ENCODE measurements at regions not wholly inside any gene's neighbourhood (a gene's known extent, or its start where the extent isn't known, plus 50 kb on each side); places are given as distances from the start of the nearest gene placed in this dataset.

DNA sequence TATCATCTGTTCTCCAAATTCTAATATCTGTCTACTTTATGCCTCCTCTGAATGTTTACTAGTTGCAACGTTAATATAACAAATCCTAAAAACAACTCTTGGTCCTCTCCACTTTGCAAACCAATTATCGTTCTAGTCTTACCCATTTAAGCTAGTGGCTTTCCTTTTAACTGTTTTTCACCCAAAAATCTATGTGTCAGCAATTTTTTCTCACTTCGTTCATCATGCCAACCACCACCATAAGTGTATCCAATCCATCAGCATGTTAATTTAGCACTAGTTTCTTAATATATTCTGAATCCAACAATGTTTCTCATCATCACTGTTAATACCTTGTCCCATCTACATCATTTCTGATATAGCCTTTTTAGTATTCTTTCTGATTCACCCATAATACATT is 90.0 kb upstream of the RORB start:
- DNase-seq (ENCODE audit: low spot score): no peak
- Histone ChIP-seq H3K4me3 (ENCODE audit: low read depth, low read length, poor library complexity, severe bottlenecking) (no peak overlapping the region), H3K4me2 (ENCODE audit: low read length) (no peak overlapping the region), H3K9me3 (ENCODE audit: low read length) (peaks cover 4% of the 10 kb centered on the region; the same call in 1 of the 2 replicates), H3K4me1 (ENCODE audit: insufficient read depth, low read length, poor library complexity, severe bottlenecking) (no peaks in the 10 kb centered on the region), H3K36me3 (ENCODE audit: insufficient read depth, low read length) (no peaks in the 10 kb centered on the region), H3K27ac (ENCODE audit: low read depth, low read length, poor library complexity, severe bottlenecking) (no peak overlapping the region), H3K9me2 (ENCODE audit: insufficient read depth, low read length) (no peaks in the 10 kb centered on the region), H2AFZ (ENCODE audit: low read length) (no peak overlapping the region), H4K20me1 (ENCODE audit: insufficient read depth, low read length) (no peaks in the 10 kb centered on the region), H3K79me2 (ENCODE audit: insufficient read depth, low read depth, low read length) (no peaks in the 10 kb centered on the region)
- TF ChIP-seq, protein P1, sequence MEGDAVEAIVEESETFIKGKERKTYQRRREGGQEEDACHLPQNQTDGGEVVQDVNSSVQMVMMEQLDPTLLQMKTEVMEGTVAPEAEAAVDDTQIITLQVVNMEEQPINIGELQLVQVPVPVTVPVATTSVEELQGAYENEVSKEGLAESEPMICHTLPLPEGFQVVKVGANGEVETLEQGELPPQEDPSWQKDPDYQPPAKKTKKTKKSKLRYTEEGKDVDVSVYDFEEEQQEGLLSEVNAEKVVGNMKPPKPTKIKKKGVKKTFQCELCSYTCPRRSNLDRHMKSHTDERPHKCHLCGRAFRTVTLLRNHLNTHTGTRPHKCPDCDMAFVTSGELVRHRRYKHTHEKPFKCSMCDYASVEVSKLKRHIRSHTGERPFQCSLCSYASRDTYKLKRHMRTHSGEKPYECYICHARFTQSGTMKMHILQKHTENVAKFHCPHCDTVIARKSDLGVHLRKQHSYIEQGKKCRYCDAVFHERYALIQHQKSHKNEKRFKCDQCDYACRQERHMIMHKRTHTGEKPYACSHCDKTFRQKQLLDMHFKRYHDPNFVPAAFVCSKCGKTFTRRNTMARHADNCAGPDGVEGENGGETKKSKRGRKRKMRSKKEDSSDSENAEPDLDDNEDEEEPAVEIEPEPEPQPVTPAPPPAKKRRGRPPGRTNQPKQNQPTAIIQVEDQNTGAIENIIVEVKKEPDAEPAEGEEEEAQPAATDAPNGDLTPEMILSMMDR (conservative IDR thresholded peaks at IDR 0.05; ENCODE audit: low read length): no peak
- no peak for TF ChIP-seq EZH2phosphoT487 (IDR thresholded peaks at IDR 0.05; ENCODE audit: borderline replicate concordance, low read depth, low read length)
- no TSS peak for BruUV-seq (replicated peaks)
- ChIA-PET CTCF (ENCODE audit: unreplicated experiment) (no interaction called here), POLR2A (no interaction called here)
- intact Hi-C loops (cut with micrococcal nuclease; ENCODE audit: unreplicated experiment): no loop called here

DNA sequence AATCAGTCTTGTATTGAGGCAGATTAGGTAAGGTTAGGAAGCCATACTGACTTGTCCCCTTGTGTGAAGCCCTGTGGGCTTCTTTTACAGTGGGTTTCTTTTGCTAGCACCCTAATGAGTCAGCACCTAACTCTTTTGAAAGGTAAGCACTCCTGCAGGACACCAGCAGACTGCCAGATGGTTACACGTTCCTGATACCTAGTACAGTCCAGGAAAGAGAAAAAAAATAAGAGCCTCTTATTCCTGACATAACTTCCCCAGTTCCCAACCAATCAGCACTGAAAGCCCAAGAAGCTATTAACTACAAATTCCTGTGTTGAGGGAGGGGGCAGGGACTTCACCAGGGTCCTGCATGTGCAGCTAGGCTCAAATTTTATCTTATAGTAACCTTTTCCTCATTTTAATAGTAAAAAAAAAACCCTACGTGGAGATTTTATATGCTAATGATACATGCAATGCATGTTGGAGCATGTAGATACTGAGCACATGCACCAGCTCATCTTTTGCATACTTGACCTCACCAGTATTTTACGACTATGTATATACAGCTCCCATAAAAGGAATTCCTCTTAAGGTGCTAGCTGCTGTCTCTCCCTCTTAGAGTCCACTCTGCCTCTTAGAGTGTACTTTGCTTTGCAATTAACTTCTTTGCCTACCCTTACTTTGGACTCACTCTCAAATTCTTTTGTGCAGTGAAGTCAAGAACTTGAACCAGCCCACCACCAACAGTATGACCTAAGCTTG is 84.7 kb upstream of the RORB start:
- no peak for DNase-seq (ENCODE audit: low spot score)
- no peak overlapping the region for H3K4me2 ChIP-seq (ENCODE audit: low read length)
- H3K4me3 ChIP-seq (ENCODE audit: low read depth, low read length, poor library complexity, severe bottlenecking): no peak overlapping the region
- POLR2A ChIA-PET: interaction anchor here (0.6 kb wide), 1 partner anchor 252 kb away, joined by 3 read pairs; no protein-coding TSS in a partner anchor
- H3K27ac ChIP-seq (ENCODE audit: low read depth, low read length, poor library complexity, severe bottlenecking): no peak overlapping the region
- BruUV-seq (replicated peaks): no TSS peak
- intact Hi-C loops (cut with micrococcal nuclease; ENCODE audit: unreplicated experiment): no loop called here
- H3K36me3 ChIP-seq (ENCODE audit: insufficient read depth, low read length): no peaks in the 10 kb centered on the region
- H3K9me2 ChIP-seq (ENCODE audit: insufficient read depth, low read length): no peaks in the 10 kb centered on the region
- no peaks in the 10 kb centered on the region for H4K20me1 ChIP-seq (ENCODE audit: insufficient read depth, low read length)
- H3K79me2 ChIP-seq (ENCODE audit: insufficient read depth, low read depth, low read length): no peaks in the 10 kb centered on the region
- H2AFZ ChIP-seq (ENCODE audit: low read length): no peak overlapping the region
- no peak for TF ChIP-seq EZH2phosphoT487 (IDR thresholded peaks at IDR 0.05; ENCODE audit: borderline replicate concordance, low read depth, low read length)
- TF ChIP-seq, protein P1 (conservative IDR thresholded peaks at IDR 0.05; ENCODE audit: low read length): no peak
- no peaks in the 10 kb centered on the region for H3K9me3 ChIP-seq (ENCODE audit: low read length)
- CTCF ChIA-PET (ENCODE audit: unreplicated experiment): no interaction called here
- no peaks in the 10 kb centered on the region for H3K4me1 ChIP-seq (ENCODE audit: insufficient read depth, low read length, poor library complexity, severe bottlenecking)

DNA sequence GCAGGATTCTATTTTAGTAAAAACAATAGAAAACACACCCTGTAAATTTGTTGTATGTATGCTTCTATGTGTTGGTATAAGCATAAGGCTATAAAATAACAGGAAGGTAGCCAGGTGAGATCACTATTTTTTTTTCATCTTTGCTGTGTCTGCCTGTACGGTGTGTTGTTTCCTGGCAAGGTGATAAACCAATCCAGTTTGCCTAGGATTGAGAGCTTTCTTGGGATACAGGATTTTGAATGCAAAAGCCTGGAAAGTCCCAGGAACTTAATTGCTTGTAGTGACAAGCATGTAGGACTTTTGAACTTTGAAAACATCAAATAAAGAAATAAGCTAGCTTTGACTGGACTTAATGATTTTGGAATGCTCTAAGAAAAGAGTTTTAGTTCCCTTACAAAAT is 83.3 kb upstream of the RORB start:
- Histone ChIP-seq H2AFZ (ENCODE audit: low read length) (no peak overlapping the region), H4K20me1 (ENCODE audit: insufficient read depth, low read length) (no peaks in the 10 kb centered on the region), H3K4me1 (ENCODE audit: insufficient read depth, low read length, poor library complexity, severe bottlenecking) (no peaks in the 10 kb centered on the region), H3K9me3 (ENCODE audit: low read length) (no peaks in the 10 kb centered on the region), H3K4me2 (ENCODE audit: low read length) (no peak overlapping the region), H3K4me3 (ENCODE audit: low read depth, low read length, poor library complexity, severe bottlenecking) (no peak overlapping the region), H3K36me3 (ENCODE audit: insufficient read depth, low read length) (no peaks in the 10 kb centered on the region), H3K79me2 (ENCODE audit: insufficient read depth, low read depth, low read length) (no peaks in the 10 kb centered on the region), H3K27ac (ENCODE audit: low read depth, low read length, poor library complexity, severe bottlenecking) (no peak overlapping the region), H3K9me2 (ENCODE audit: insufficient read depth, low read length) (no peaks in the 10 kb centered on the region)
- DNase-seq (ENCODE audit: low spot score): no peak
- CTCF ChIA-PET (ENCODE audit: unreplicated experiment): no interaction called here
- intact Hi-C loops (cut with micrococcal nuclease; ENCODE audit: unreplicated experiment): no loop called here
- TF ChIP-seq, protein P1 (conservative IDR thresholded peaks at IDR 0.05; ENCODE audit: low read length): no peak
- TF ChIP-seq EZH2phosphoT487 (IDR thresholded peaks at IDR 0.05; ENCODE audit: borderline replicate concordance, low read depth, low read length): no peak
- no TSS peak for BruUV-seq (replicated peaks)
- POLR2A ChIA-PET: no interaction called here

Data from OCI-LY7 (cell line).